Esophagus squamous epithelium (tissue), 4 donors: ENCODE measurements at regions not wholly inside any gene's neighbourhood (a gene's known extent, or its start where the extent isn't known, plus 50 kb on each side); places are given as distances from the start of the nearest gene placed in this dataset.

ENCODE experiments used
- CTCF ChIP-seq, 6 experiments: fragments of 450-650 bp in 4 of 6; fragments of 200-600 bp in 2 of 6; sonication (generic) in 2 of 6; IDR thresholded peaks; one replicate each; pipeline ENCODE4 v1.5.1; 2016 to 2019; ENCODE audit warnings: antibody characterized with exemption in 6 of 6, mild to moderate bottlenecking in 4 of 6, moderate library complexity in 4 of 6
- POLR2A ChIP-seq, 4 donors: fragments of 450-650 bp; IDR thresholded peaks; one replicate each; pipeline ENCODE4 v1.6.1; 2017; ENCODE audit warnings: antibody characterized with exemption in 4 of 4, mild to moderate bottlenecking in 4 of 4, moderate library complexity in 3 of 4

GRCh38 chr4:127211650-127212560 lies 420.9 kb upstream of the INTU start:
- no peak for TF ChIP-seq CTCF (IDR thresholded peaks at IDR 0.05)
- no peak for TF ChIP-seq POLR2A (IDR thresholded peaks at IDR 0.05)
